Activated naive CD4-positive, alpha-beta T cell treated with anti-CD3 and anti-CD28 coated beads, Interleukin-2, amount 50 U/mL, for 24 hours (primary cell): ENCODE measurements at regions not wholly inside any gene's neighbourhood (a gene's known extent, or its start where the extent isn't known, plus 50 kb on each side); places are given as distances from the start of the nearest gene placed in this dataset.

ENCODE experiments used
- H3K27ac Mint-ChIP-seq: one replicate; pipeline ENCODE4 v1.8.0; 2021; ENCODE audit warnings: mild to moderate bottlenecking, mixed read lengths
- H3K27me3 Mint-ChIP-seq: one replicate; pipeline ENCODE4 v1.8.0; 2021; ENCODE audit warnings: mixed read lengths
- H3K36me3 Mint-ChIP-seq: one replicate; pipeline ENCODE4 v1.8.0; 2021; ENCODE audit warnings: mixed read lengths
- H3K4me1 Mint-ChIP-seq: one replicate; pipeline ENCODE4 v1.8.0; 2021; ENCODE audit warnings: mixed read lengths
- H3K4me3 Mint-ChIP-seq: one replicate; pipeline ENCODE4 v1.8.0; 2021; ENCODE audit warnings: mild to moderate bottlenecking, mixed read lengths
- H3K9me3 Mint-ChIP-seq: one replicate; pipeline ENCODE4 v1.8.0; 2021; ENCODE audit warnings: mixed read lengths

DNA sequence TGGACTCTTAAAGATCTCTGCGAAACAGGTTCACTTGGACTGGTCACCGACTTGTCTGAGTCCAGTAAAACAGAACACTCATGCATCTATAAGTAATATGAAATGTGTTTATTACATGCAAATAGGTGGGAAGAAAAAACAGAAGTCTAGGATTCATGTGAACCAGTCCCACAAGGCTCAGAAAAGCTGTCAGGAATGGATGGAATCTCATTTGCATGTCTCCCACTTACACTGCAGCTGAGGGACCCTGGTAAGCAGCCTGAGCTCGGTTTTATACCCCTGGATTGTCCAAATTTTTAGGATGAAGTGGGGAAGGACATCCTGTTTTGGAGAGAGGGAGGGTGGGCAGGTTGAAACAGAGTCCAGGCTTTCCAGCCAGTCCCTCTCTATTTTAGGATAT is 1545.1 kb upstream of the PCDH20 start:
- peaks cover 16% of the 10 kb centered on the region for H3K9me3 Mint-ChIP-seq

DNA sequence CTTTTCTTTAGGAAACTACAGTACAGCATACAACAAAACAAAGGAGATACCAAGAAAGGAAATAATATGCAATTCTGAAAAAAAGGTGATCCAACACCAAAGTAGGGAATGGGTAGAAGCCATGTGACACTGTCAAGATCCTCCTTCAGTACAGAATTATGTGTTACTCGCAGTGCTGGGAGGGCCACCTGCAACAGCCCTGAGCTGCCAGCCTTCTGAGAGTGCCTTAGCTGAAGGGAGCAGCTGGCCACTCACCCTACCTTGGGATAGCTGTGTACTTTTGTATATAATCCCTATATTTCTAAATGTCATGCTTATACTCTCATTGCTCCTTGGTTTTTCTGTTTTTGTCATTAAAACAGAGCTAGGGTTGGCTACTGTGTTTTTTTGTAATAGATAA is 1518.2 kb upstream of the PCDH20 start:
- H3K36me3 Mint-ChIP-seq, result no peaks in the 10 kb centered on the region
- H3K27me3 Mint-ChIP-seq, result no peaks in the 10 kb centered on the region

More for the DNA sequence above, 1545.1 kb upstream of the PCDH20 start:
- no peak overlapping the region for H3K27ac Mint-ChIP-seq
- H3K27me3 Mint-ChIP-seq, result no peaks in the 10 kb centered on the region
- H3K4me1 Mint-ChIP-seq, result no peaks in the 10 kb centered on the region
- H3K36me3 Mint-ChIP-seq, result no peaks in the 10 kb centered on the region
- no peak overlapping the region for H3K4me3 Mint-ChIP-seq

DNA sequence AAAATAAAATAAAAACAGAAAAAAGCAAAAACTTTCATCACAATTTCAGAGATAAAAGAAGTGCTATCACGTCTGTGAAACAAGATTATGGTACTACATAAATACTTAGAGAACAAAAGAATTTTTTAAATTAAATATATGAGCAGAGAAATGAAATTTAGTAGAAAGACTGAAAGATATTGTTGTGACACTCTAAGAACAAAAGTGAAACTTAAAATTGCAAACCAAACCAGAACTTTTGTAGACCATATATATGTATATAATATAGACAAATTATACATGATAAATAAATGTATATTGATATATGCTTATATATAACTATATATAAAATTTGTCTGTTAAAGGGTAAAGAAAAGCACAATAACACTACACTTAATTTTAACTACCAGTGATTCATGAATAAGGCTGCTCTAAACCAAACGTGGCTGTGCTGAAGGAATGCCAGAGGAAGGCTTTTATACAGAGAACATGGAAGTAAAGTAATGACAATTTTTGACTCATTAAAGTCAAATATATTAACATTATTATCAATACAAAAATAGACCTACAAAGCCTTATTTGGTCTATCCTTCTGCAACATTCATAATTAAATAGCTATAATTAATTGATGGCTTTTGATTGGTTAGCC is 1516.7 kb upstream of the PCDH20 start:
- H3K9me3 Mint-ChIP-seq, result no peaks in the 10 kb centered on the region
- no peaks in the 10 kb centered on the region for H3K27me3 Mint-ChIP-seq
- no peak overlapping the region for H3K4me3 Mint-ChIP-seq
- no peaks in the 10 kb centered on the region for H3K4me1 Mint-ChIP-seq
- H3K36me3 Mint-ChIP-seq, result no peaks in the 10 kb centered on the region
- H3K27ac Mint-ChIP-seq, result no peak overlapping the region

More for the DNA sequence above, 1518.2 kb upstream of the PCDH20 start:
- Mint-ChIP-seq H3K4me3 (no peak overlapping the region), H3K4me1 (no peaks in the 10 kb centered on the region), H3K9me3 (no peaks in the 10 kb centered on the region), H3K27ac (no peak overlapping the region)

DNA sequence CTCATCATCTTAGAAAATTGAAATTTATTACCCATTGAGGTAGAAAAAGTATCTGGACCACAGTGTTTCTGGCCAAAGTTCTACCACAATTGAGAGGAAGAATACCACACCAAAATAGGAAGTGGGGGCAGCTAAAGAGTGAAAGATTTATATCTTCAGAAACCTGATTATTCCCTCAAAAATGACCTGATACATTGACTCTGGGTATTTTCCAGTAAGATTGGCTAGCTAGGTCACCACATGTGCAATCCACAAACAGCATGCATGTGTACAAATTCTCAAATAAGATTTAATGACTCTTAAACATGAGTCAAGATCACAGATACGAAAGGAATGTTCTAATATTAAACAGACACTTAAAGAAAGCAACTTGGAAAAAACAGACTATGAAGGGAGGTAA is 1516.2 kb upstream of the PCDH20 start:
- Mint-ChIP-seq H3K4me3 (no peak overlapping the region), H3K4me1 (no peaks in the 10 kb centered on the region), H3K27ac (no peak overlapping the region), H3K36me3 (no peaks in the 10 kb centered on the region), H3K9me3 (no peaks in the 10 kb centered on the region), H3K27me3 (no peaks in the 10 kb centered on the region)

DNA sequence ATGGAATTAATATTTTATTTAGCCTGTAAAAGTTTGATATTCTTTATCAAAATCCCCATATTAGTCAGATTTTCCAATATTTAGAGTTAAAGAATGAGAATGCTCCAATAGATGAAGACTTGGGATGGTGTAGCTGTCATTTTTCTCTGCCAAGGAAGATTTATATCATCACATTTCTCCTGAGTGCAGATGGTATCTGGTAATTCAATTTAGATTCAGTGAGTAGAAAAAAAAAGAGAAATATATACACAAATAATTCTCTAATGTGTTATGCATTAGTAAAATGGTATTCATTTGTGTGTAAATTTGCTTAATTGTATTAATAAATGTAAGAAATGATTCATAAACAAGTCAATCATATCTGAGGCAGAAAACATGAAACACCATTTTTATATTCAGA is 1508.7 kb upstream of the PCDH20 start:
- H3K36me3 Mint-ChIP-seq, result no peaks in the 10 kb centered on the region
- H3K27ac Mint-ChIP-seq, result no peak overlapping the region
- H3K4me1 Mint-ChIP-seq, result no peaks in the 10 kb centered on the region
- H3K4me3 Mint-ChIP-seq, result no peak overlapping the region
- H3K9me3 Mint-ChIP-seq, result peaks cover 3% of the 10 kb centered on the region
- H3K27me3 Mint-ChIP-seq, result no peaks in the 10 kb centered on the region

DNA sequence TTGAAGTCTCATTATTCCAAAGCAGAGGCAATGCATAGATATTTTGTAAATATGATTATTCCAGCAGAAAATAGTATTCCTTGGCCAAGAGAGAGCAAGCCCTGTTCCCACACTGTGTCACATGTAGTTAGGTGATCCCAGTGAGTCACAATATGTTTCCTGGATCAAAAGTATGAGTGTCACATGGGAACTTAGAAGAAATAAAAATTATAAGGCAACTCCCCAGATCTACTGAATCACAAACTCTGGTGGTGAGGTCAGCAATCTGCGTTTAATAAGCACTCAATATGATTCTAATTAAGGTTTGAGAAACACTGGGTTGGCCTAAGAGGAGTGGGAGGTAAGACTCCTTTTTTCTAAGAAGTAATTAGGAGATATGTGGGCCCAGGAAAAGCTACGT is 1504.5 kb upstream of the PCDH20 start:
- Mint-ChIP-seq H3K36me3 (no peaks in the 10 kb centered on the region), H3K4me3 (no peak overlapping the region), H3K4me1 (no peaks in the 10 kb centered on the region), H3K9me3 (no peaks in the 10 kb centered on the region), H3K27me3 (no peaks in the 10 kb centered on the region), H3K27ac (no peak overlapping the region)

DNA sequence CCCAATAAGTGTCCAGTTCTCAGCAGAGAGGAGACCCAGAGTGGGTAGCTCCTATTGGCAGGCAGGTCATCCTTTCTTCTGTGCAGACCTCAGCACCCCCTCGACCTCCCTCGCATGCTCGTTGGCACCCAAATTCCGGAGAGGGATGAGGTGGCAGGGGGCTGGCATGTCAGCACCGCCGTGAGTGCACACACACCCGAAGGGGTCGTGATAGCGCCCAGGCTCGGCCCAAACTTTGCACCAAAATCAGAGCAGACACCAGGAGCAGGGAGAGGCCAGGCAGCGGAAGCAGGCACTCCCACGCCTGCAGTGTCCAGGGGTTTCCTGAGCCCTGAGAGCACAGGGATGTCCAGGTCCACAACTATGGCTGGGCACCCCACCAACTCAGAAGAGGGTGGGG is 1503.8 kb upstream of the PCDH20 start:
- no peak overlapping the region for H3K27ac Mint-ChIP-seq
- H3K4me3 Mint-ChIP-seq, result no peak overlapping the region
- no peaks in the 10 kb centered on the region for H3K36me3 Mint-ChIP-seq
- H3K4me1 Mint-ChIP-seq, result no peaks in the 10 kb centered on the region
- H3K9me3 Mint-ChIP-seq, result no peaks in the 10 kb centered on the region
- H3K27me3 Mint-ChIP-seq, result no peaks in the 10 kb centered on the region

DNA sequence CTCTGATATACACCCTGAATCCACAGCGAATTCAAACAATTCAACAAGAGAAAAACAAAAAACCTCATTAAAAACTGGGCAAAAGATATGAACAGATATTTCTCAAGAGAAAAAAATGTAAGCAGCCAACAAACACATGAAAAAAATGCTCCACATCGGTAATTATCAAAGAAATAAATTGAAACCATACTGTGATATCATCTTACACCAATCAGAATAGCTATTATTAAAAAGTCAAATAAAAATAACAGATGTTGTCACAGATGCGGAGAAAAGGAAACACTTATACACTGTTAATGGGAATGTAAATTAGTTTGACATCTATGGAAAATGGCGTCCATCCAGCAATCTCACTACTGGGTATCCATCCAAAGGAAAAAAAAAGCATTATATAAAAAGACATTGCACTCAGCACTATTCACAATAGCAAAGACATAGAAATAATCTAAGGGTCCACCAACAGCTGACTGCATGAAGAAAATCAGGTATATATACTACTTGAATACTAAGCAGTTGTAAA is 1495.0 kb upstream of the PCDH20 start:
- Mint-ChIP-seq H3K9me3 (peaks cover 6% of the 10 kb centered on the region), H3K36me3 (no peaks in the 10 kb centered on the region), H3K27ac (no peak overlapping the region), H3K4me1 (no peaks in the 10 kb centered on the region), H3K27me3 (no peaks in the 10 kb centered on the region), H3K4me3 (no peak overlapping the region)

DNA sequence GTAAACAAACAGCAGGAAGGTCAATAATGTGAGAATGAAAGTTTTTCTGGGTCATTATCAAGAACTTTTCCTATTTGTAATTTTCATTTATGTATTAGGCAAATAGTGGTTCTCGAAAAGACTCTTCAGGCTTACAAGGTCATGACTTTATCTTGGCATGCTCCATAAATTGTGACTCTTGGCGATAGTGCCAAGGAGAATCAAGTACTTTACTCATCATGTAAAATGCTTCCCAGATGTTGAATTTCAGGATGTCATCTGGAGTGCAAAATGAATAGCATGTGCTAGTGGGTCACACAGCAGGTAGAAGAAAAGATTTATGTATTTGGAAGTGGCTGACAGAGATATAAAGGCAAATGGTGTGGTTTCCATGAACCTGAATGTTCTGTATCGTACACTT is 1492.7 kb upstream of the PCDH20 start:
- H3K27me3 Mint-ChIP-seq, result no peaks in the 10 kb centered on the region
- H3K27ac Mint-ChIP-seq, result no peak overlapping the region
- peaks cover 8% of the 10 kb centered on the region for H3K9me3 Mint-ChIP-seq
- no peaks in the 10 kb centered on the region for H3K36me3 Mint-ChIP-seq
- H3K4me1 Mint-ChIP-seq, result no peaks in the 10 kb centered on the region
- H3K4me3 Mint-ChIP-seq, result no peak overlapping the region

DNA sequence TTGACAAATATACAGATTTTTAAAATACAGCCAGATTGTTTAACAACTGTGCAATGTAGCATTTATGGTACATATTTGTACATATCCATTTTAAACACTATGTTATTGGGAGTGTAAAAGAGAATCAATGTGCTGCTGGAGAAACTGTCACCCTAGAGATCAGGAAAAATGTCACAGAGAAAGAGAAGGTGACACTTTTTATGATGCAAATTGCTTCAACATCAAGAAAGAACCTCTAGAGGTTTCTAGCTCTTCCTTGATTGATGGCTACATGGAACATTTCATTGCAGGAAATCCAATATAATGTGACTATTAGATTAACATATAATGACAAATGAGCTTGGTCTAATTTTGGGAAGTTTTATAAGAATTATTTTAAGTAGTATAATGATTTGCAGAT is 1491.2 kb upstream of the PCDH20 start:
- Mint-ChIP-seq H3K27ac (no peak overlapping the region), H3K4me1 (no peaks in the 10 kb centered on the region), H3K9me3 (peaks cover 10% of the 10 kb centered on the region), H3K27me3 (no peaks in the 10 kb centered on the region), H3K36me3 (no peaks in the 10 kb centered on the region), H3K4me3 (no peak overlapping the region)

DNA sequence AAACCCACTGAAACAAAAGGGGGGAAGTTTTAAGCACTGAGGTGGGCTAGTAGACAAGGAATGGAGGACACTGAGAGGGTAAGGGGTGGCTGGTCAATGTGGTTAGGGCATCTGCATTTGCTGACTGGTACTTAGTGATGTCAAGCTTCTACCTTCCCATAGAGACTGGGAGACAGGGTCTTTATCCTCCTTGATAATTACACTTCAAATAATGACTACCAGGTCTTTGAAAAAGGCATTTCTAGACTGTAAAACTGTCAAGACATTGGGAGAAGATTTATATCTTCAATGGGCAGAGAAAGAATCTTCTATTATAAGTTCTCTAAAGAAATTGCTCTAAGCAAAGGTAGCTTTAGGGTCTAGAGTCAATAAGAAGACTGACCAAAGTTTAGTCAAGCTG is 1490.8 kb upstream of the PCDH20 start:
- Mint-ChIP-seq H3K4me3 (no peak overlapping the region), H3K36me3 (no peaks in the 10 kb centered on the region), H3K9me3 (peaks cover 10% of the 10 kb centered on the region), H3K27ac (no peak overlapping the region), H3K27me3 (no peaks in the 10 kb centered on the region), H3K4me1 (no peaks in the 10 kb centered on the region)

DNA sequence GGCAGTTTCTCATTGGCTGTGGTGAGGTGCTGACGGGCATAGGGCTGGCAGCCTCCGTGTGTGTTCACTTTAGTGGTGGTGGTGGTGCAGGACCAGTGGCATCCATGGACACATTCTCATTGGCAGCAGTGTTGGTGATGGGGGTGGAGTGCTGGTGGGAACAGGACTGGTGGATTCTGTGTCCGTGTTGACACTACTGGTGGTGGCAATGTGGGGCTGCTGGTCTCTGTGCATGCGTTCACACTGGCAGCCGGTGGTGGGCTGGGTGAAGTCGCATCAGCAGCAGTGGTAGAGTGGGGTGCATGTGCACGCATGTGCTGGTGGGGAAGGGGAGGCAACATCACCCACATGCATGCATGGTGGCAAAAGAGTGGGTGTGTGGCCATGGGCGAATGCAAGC is 1471.4 kb upstream of the PCDH20 start:
- no peaks in the 10 kb centered on the region for H3K36me3 Mint-ChIP-seq
- no peaks in the 10 kb centered on the region for H3K27me3 Mint-ChIP-seq
- no peaks in the 10 kb centered on the region for H3K4me1 Mint-ChIP-seq
- H3K4me3 Mint-ChIP-seq, result no peak overlapping the region
- no peak overlapping the region for H3K27ac Mint-ChIP-seq
- H3K9me3 Mint-ChIP-seq, result no peaks in the 10 kb centered on the region

DNA sequence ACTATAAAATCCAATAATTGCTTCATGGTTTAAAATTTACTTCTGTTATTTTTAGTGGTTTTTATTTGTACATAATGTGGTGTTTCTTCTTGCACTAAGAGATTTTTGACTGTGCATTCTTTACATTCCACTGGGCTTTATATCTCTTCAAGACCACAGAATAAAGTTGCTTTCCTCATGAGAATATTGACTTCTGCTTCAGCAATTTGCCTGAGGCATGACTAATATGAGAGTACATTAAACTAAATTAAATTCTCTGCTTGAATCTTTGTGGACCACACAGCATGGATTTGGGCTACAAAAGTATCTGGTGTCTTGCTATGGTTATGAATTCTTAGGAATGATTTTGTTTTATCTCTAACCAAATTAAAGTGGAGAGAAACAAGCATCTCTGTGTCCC is 1463.4 kb upstream of the PCDH20 start:
- Mint-ChIP-seq H3K4me3 (no peak overlapping the region), H3K27ac (no peak overlapping the region), H3K27me3 (no peaks in the 10 kb centered on the region), H3K4me1 (no peaks in the 10 kb centered on the region), H3K36me3 (no peaks in the 10 kb centered on the region), H3K9me3 (peaks cover 4% of the 10 kb centered on the region)

DNA sequence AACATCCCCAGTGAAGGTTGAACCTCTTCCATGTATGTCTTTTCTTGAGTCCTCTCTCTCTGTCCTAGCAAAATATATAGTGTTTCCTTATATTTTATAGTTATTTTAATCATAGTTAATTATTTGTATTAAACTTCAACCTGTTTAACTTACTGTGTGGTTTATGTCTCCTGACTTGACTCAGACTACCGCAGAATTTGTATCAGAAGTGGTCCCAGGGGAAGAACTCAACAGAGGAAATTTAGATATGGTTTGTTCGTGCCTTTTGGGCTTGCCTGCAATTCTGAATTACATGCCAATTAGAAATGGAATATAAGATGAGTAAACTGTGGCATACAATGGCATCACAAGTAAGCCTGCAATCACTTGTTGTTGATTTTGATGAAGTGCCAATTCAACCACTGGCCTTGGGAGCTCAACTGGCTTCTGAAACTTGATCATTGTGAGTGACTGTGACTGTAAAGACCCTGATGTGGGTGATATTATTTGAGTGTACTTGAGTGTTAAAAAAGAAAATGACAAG is 1459.5 kb upstream of the PCDH20 start:
- peaks cover 5% of the 10 kb centered on the region for H3K9me3 Mint-ChIP-seq
- H3K4me3 Mint-ChIP-seq, result no peak overlapping the region
- H3K27me3 Mint-ChIP-seq, result no peaks in the 10 kb centered on the region
- H3K36me3 Mint-ChIP-seq, result no peaks in the 10 kb centered on the region
- H3K27ac Mint-ChIP-seq, result no peak overlapping the region
- no peaks in the 10 kb centered on the region for H3K4me1 Mint-ChIP-seq

DNA sequence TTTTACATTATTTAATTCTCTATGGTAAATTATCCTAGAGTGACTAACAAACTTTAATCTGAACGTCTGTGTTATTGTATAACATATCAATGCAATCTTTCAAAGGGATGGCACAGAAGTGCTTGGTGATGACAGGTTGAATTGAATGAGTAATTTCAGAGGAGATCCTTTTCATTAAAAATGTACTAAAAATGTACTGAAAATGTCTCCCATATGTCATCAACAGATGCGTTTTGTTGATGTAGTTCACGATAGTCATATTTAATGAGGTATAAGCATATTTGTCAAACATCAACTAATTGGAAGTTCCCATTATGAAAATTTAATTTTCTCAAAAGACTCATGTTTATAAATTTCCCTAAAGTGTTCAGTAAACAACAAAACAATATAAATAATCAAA is 1434.7 kb upstream of the PCDH20 start:
- Mint-ChIP-seq H3K36me3 (no peaks in the 10 kb centered on the region), H3K4me3 (no peak overlapping the region), H3K4me1 (no peaks in the 10 kb centered on the region), H3K27me3 (no peaks in the 10 kb centered on the region), H3K27ac (no peak overlapping the region), H3K9me3 (peaks cover 16% of the 10 kb centered on the region)

DNA sequence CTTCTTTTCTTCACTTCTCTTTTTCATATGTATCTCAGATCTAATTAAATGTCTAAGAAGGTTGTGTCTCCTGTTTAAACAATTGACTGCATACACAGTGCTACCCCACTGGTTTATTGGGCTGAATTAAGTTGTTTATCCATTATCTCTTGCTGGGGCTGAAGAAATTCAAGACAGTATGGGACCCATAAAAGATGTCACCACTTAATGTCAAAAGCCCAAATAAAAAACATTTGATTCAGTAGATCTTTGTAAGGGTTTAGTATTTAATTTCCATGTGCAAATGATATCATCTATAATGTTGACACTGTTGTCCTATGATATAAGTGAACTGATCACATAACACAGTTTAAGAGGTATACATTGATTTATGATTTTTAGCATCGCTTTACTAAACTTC is 1431.9 kb upstream of the PCDH20 start:
- H3K4me3 Mint-ChIP-seq, result no peak overlapping the region
- H3K9me3 Mint-ChIP-seq, result peaks cover 20% of the 10 kb centered on the region
- no peaks in the 10 kb centered on the region for H3K36me3 Mint-ChIP-seq
- no peaks in the 10 kb centered on the region for H3K4me1 Mint-ChIP-seq
- no peaks in the 10 kb centered on the region for H3K27me3 Mint-ChIP-seq
- H3K27ac Mint-ChIP-seq, result no peak overlapping the region

DNA sequence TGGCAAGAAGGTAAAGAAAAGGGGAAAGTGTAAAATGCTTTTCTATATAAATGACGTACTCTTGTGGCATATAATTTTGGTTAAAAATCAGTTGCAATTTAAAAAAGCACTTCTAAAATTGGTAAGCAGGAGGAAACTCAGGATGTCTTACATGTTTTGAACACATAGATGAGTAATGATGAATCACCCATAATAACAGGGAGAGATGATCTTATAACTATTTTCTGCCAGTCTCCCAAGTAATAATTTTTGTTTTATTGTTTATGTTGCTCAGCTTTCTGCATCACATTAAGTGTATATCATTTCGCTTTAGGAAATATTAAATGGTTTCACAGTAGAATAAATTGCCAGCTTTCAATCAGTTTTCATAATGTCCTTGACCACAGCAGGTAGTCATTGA is 1430.7 kb upstream of the PCDH20 start:
- Mint-ChIP-seq H3K4me1 (no peaks in the 10 kb centered on the region), H3K4me3 (no peak overlapping the region), H3K27ac (no peak overlapping the region), H3K36me3 (no peaks in the 10 kb centered on the region), H3K27me3 (no peaks in the 10 kb centered on the region), H3K9me3 (peaks cover 12% of the 10 kb centered on the region)
